ENCODE measurements at regions not wholly inside any gene's neighbourhood (a gene's known extent, or its start where the extent isn't known, plus 50 kb on each side); places are given as distances from the start of the nearest gene placed in this dataset.

- Histone ChIP-seq H3K9ac (ENCODE audit: low read length in 5 of 5) (no peak overlapping the region), H3K27me3 (ENCODE audit: control insufficient read depth in 5 of 5, insufficient read depth in 4 of 5, low read length in 5 of 5) (peaks cover 2 to 15% (median 7%) of the 10 kb centered on the region in 5 donors), H3K27ac (ENCODE audit: low read depth, low read length) (no peak overlapping the region)
Observed at GRCh38 chr22:48378673-48379072, 1449.0 kb downstream of the BRD1 start.

GRCh38 chr22:48376936-48377712 is 1450.5 kb downstream of the BRD1 start:
- Histone ChIP-seq H3K4me3 (ENCODE audit: low read depth in 1 of 5, low read length in 5 of 5) (no peak overlapping the region), H3K36me3 (ENCODE audit: control insufficient read depth in 5 of 5, insufficient read depth in 5 of 5, low read length in 5 of 5) (no peaks in the 10 kb centered on the region)

More at GRCh38 chr22:48378673-48379072, 1449.0 kb downstream of the BRD1 start:
- no peaks in the 10 kb centered on the region for H3K4me1 ChIP-seq (ENCODE audit: control insufficient read depth in 5 of 5, insufficient read depth in 5 of 5, low read length in 5 of 5)
- H3K36me3 ChIP-seq (ENCODE audit: control insufficient read depth in 5 of 5, insufficient read depth in 5 of 5, low read length in 5 of 5) = no peaks in the 10 kb centered on the region
- no peak overlapping the region for H3K4me3 ChIP-seq (ENCODE audit: low read depth in 1 of 5, low read length in 5 of 5)
- peaks cover 0 to 5% (median 0%) of the 10 kb centered on the region in 5 donors for H3K9me3 ChIP-seq (ENCODE audit: control insufficient read depth in 5 of 5, low read length in 5 of 5)

GRCh38 chr22:48376428-48376827 is 1451.2 kb downstream of the BRD1 start:
- no peak overlapping the region for H3K4me3 ChIP-seq (ENCODE audit: low read depth in 1 of 5, low read length in 5 of 5)
- H3K27me3 ChIP-seq (ENCODE audit: control insufficient read depth in 5 of 5, insufficient read depth in 4 of 5, low read length in 5 of 5) = peaks cover 5 to 16% (median 7%) of the 10 kb centered on the region in 5 donors
- no peaks in the 10 kb centered on the region for H3K9me3 ChIP-seq (ENCODE audit: control insufficient read depth in 5 of 5, low read length in 5 of 5)
- H3K36me3 ChIP-seq (ENCODE audit: control insufficient read depth in 5 of 5, insufficient read depth in 5 of 5, low read length in 5 of 5) = no peaks in the 10 kb centered on the region
- H3K4me1 ChIP-seq (ENCODE audit: control insufficient read depth in 5 of 5, insufficient read depth in 5 of 5, low read length in 5 of 5) = no peaks in the 10 kb centered on the region
- H3K9ac ChIP-seq (ENCODE audit: low read length in 5 of 5) = no peak overlapping the region
- no peak overlapping the region for H3K27ac ChIP-seq (ENCODE audit: low read depth, low read length)

More at GRCh38 chr22:48376936-48377712, 1450.5 kb downstream of the BRD1 start:
- H3K27me3 ChIP-seq (ENCODE audit: control insufficient read depth in 5 of 5, insufficient read depth in 4 of 5, low read length in 5 of 5) = peaks cover 5 to 15% (median 7%) of the 10 kb centered on the region in 5 donors
- H3K9ac ChIP-seq (ENCODE audit: low read length in 5 of 5) = no peak overlapping the region
- peaks cover 0 to 3% (median 0%) of the 10 kb centered on the region in 5 donors for H3K9me3 ChIP-seq (ENCODE audit: control insufficient read depth in 5 of 5, low read length in 5 of 5)
- H3K4me1 ChIP-seq (ENCODE audit: control insufficient read depth in 5 of 5, insufficient read depth in 5 of 5, low read length in 5 of 5) = no peaks in the 10 kb centered on the region
- no peak overlapping the region for H3K27ac ChIP-seq (ENCODE audit: low read depth, low read length)

- H3K4me1 ChIP-seq (ENCODE audit: control insufficient read depth in 5 of 5, insufficient read depth in 5 of 5, low read length in 5 of 5) = peaks cover 0 to 8% (median 0%) of the 10 kb centered on the region in 5 donors
- H3K27ac ChIP-seq (ENCODE audit: low read depth, low read length) = no peak overlapping the region
- no peaks in the 10 kb centered on the region for H3K9me3 ChIP-seq (ENCODE audit: control insufficient read depth in 5 of 5, low read length in 5 of 5)
- no peak overlapping the region for H3K4me3 ChIP-seq (ENCODE audit: low read depth in 1 of 5, low read length in 5 of 5)
- no peaks in the 10 kb centered on the region for H3K36me3 ChIP-seq (ENCODE audit: control insufficient read depth in 5 of 5, insufficient read depth in 5 of 5, low read length in 5 of 5)
- H3K9ac ChIP-seq (ENCODE audit: low read length in 5 of 5) = no peak overlapping the region
- peaks cover 5 to 15% (median 13%) of the 10 kb centered on the region in 5 donors for H3K27me3 ChIP-seq (ENCODE audit: control insufficient read depth in 5 of 5, insufficient read depth in 4 of 5, low read length in 5 of 5)
Observed at GRCh38 chr22:48373626-48374173, 1454.0 kb downstream of the BRD1 start.

- Histone ChIP-seq H3K9me3 (ENCODE audit: control insufficient read depth in 5 of 5, low read length in 5 of 5) (no peaks in the 10 kb centered on the region), H3K4me1 (ENCODE audit: control insufficient read depth in 5 of 5, insufficient read depth in 5 of 5, low read length in 5 of 5) (peaks cover 0 to 8% (median 0%) of the 10 kb centered on the region in 5 donors), H3K27ac (ENCODE audit: low read depth, low read length) (no peak overlapping the region), H3K36me3 (ENCODE audit: control insufficient read depth in 5 of 5, insufficient read depth in 5 of 5, low read length in 5 of 5) (no peaks in the 10 kb centered on the region), H3K9ac (ENCODE audit: low read length in 5 of 5) (no peak overlapping the region), H3K27me3 (ENCODE audit: control insufficient read depth in 5 of 5, insufficient read depth in 4 of 5, low read length in 5 of 5) (peaks cover 5 to 17% (median 13%) of the 10 kb centered on the region in 5 donors), H3K4me3 (ENCODE audit: low read depth in 1 of 5, low read length in 5 of 5) (no peak overlapping the region)
Observed at GRCh38 chr22:48372390-48372789, 1455.3 kb downstream of the BRD1 start.

GRCh38 chr22:48371391-48371790 is 1456.3 kb downstream of the BRD1 start:
- H3K9me3 ChIP-seq (ENCODE audit: control insufficient read depth in 5 of 5, low read length in 5 of 5) = no peaks in the 10 kb centered on the region
- H3K27me3 ChIP-seq (ENCODE audit: control insufficient read depth in 5 of 5, insufficient read depth in 4 of 5, low read length in 5 of 5) = peaks cover 5 to 14% (median 11%) of the 10 kb centered on the region in 5 donors
- peaks cover 0 to 8% (median 0%) of the 10 kb centered on the region in 5 donors for H3K4me1 ChIP-seq (ENCODE audit: control insufficient read depth in 5 of 5, insufficient read depth in 5 of 5, low read length in 5 of 5)
- no peak overlapping the region for H3K4me3 ChIP-seq (ENCODE audit: low read depth in 1 of 5, low read length in 5 of 5)
- H3K36me3 ChIP-seq (ENCODE audit: control insufficient read depth in 5 of 5, insufficient read depth in 5 of 5, low read length in 5 of 5) = no peaks in the 10 kb centered on the region
- no peak overlapping the region for H3K9ac ChIP-seq (ENCODE audit: low read length in 5 of 5)
- H3K27ac ChIP-seq (ENCODE audit: low read depth, low read length) = no peak overlapping the region

GRCh38 chr22:48370508-48371325 is 1457.0 kb downstream of the BRD1 start:
- H3K9ac ChIP-seq (ENCODE audit: low read length in 5 of 5) = no peak overlapping the region
- no peaks in the 10 kb centered on the region for H3K36me3 ChIP-seq (ENCODE audit: control insufficient read depth in 5 of 5, insufficient read depth in 5 of 5, low read length in 5 of 5)
- H3K4me3 ChIP-seq (ENCODE audit: low read depth in 1 of 5, low read length in 5 of 5) = no peak overlapping the region
- peaks cover 0 to 8% (median 0%) of the 10 kb centered on the region in 5 donors for H3K4me1 ChIP-seq (ENCODE audit: control insufficient read depth in 5 of 5, insufficient read depth in 5 of 5, low read length in 5 of 5)
- no peaks in the 10 kb centered on the region for H3K9me3 ChIP-seq (ENCODE audit: control insufficient read depth in 5 of 5, low read length in 5 of 5)
- peaks cover 5 to 14% (median 11%) of the 10 kb centered on the region in 5 donors for H3K27me3 ChIP-seq (ENCODE audit: control insufficient read depth in 5 of 5, insufficient read depth in 4 of 5, low read length in 5 of 5)
- no peak overlapping the region for H3K27ac ChIP-seq (ENCODE audit: low read depth, low read length)

GRCh38 chr22:48369789-48370507 is 1457.7 kb downstream of the BRD1 start:
- H3K27ac ChIP-seq (ENCODE audit: low read depth, low read length) = no peak overlapping the region
- H3K36me3 ChIP-seq (ENCODE audit: control insufficient read depth in 5 of 5, insufficient read depth in 5 of 5, low read length in 5 of 5) = no peaks in the 10 kb centered on the region
- peaks cover 0 to 8% (median 0%) of the 10 kb centered on the region in 5 donors for H3K4me1 ChIP-seq (ENCODE audit: control insufficient read depth in 5 of 5, insufficient read depth in 5 of 5, low read length in 5 of 5)
- no peak overlapping the region for H3K9ac ChIP-seq (ENCODE audit: low read length in 5 of 5)
- no peaks in the 10 kb centered on the region for H3K9me3 ChIP-seq (ENCODE audit: control insufficient read depth in 5 of 5, low read length in 5 of 5)
- peak overlapping the region in 1 of 5 donors; percentile 6 for H3K4me3 ChIP-seq (ENCODE audit: low read depth in 1 of 5, low read length in 5 of 5)
- peaks cover 5 to 11% (median 8%) of the 10 kb centered on the region in 5 donors for H3K27me3 ChIP-seq (ENCODE audit: control insufficient read depth in 5 of 5, insufficient read depth in 4 of 5, low read length in 5 of 5)

- Histone ChIP-seq H3K4me1 (ENCODE audit: control insufficient read depth in 5 of 5, insufficient read depth in 5 of 5, low read length in 5 of 5) (peaks cover 0 to 8% (median 0%) of the 10 kb centered on the region in 5 donors), H3K27me3 (ENCODE audit: control insufficient read depth in 5 of 5, insufficient read depth in 4 of 5, low read length in 5 of 5) (peaks cover 5 to 11% (median 8%) of the 10 kb centered on the region in 5 donors), H3K9me3 (ENCODE audit: control insufficient read depth in 5 of 5, low read length in 5 of 5) (no peaks in the 10 kb centered on the region), H3K27ac (ENCODE audit: low read depth, low read length) (no peak overlapping the region), H3K4me3 (ENCODE audit: low read depth in 1 of 5, low read length in 5 of 5) (no peak overlapping the region), H3K9ac (ENCODE audit: low read length in 5 of 5) (no peak overlapping the region), H3K36me3 (ENCODE audit: control insufficient read depth in 5 of 5, insufficient read depth in 5 of 5, low read length in 5 of 5) (no peaks in the 10 kb centered on the region)
Observed at GRCh38 chr22:48368975-48369525, 1458.6 kb downstream of the BRD1 start.
